ENCODE measurements at regions not wholly inside any gene's neighbourhood (a gene's known extent, or its start where the extent isn't known, plus 50 kb on each side); places are given as distances from the start of the nearest gene placed in this dataset.

DNA sequence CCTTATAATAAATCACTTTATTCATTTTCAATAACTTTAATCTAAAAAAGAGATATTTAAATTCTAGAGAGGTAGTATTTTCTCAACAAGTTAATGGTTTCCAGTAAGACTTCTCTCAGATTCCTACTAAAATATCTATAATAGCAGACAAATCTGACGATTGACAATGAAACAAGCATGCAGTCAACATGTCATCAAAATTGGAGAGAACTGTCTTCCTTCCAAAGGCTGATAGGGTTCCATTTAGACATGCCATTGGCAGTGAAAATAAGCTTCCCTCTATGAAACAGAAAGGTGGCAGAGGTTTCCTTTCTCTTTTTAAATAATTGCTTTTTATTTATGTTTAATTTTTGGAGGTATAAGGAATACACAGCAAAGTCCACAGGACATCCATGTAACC is 217.1 kb downstream of the POM121L12 start:
- TF ChIP-seq YY1 (IDR thresholded peaks at IDR 0.05; ENCODE audit: insufficient read depth, insufficient read length), result no peak
- no peak for TF ChIP-seq ZNF274 (IDR thresholded peaks at IDR 0.05; ENCODE audit: low read depth, low read length)
- TF ChIP-seq SUZ12 (IDR thresholded peaks at IDR 0.05; ENCODE audit: extremely low read depth, insufficient read depth, insufficient read length), result no peak
